Gastrocnemius medialis (tissue), 4 donors: ENCODE measurements at regions not wholly inside any gene's neighbourhood (a gene's known extent, or its start where the extent isn't known, plus 50 kb on each side); places are given as distances from the start of the nearest gene placed in this dataset.

ENCODE experiments used
- ATAC-seq, 2 donors: fragments of 150-250 bp; one replicate each; pipeline ENCODE4 v1.9.1; 2016
- DNase-seq, 2 donors: peaks; one replicate each; pipeline ENCODE4 v3.0.0-alpha.2; 2019
- H3K27ac ChIP-seq, 4 donors: fragments of 200-600 bp; sonication (generic); 1 replicate in 1 of 4; 2 replicates in 3 of 4; pipeline ENCODE4 v1.5.1; 2016 to 2018; ENCODE audit warnings: mild to moderate bottlenecking in 2 of 4, moderate library complexity in 1 of 4
- H3K27me3 ChIP-seq, 3 donors: fragments of 200-600 bp; sonication (generic) in 2 of 3; 1 replicate in 1 of 3; 2 replicates in 2 of 3; pipeline versions ENCODE4 v1.5.1 to v1.6.0; 2016 to 2019; ENCODE audit warnings: mild to moderate bottlenecking in 1 of 3, moderate library complexity in 1 of 3
- H3K36me3 ChIP-seq, 2 donors: fragments of 200-600 bp; sonication (generic) in 1 of 2; one replicate each; pipeline ENCODE4 v1.5.1; 2017 to 2018
- H3K4me1 ChIP-seq, 2 donors: fragments of 200-600 bp; sonication (generic) in 1 of 2; one replicate each; pipeline ENCODE4 v1.5.1; 2016 to 2017; ENCODE audit warnings: mild to moderate bottlenecking in 2 of 2
- H3K4me3 ChIP-seq, 4 donors: fragments of 200-600 bp; sonication (generic) in 3 of 4; 1 replicate in 1 of 4; 2 replicates in 3 of 4; pipeline ENCODE4 v1.5.1; 2016 to 2019; ENCODE audit warnings: mild to moderate bottlenecking in 2 of 4
- H3K9me3 ChIP-seq, 3 donors: fragments of 200-600 bp; sonication (generic) in 2 of 3; 1 replicate in 1 of 3; 2 replicates in 2 of 3; pipeline ENCODE4 v1.5.1; 2016 to 2019
- CTCF ChIP-seq, 5 experiments: fragments of 450-650 bp in 3 of 5; fragments of 200-600 bp in 2 of 5; sonication (generic) in 2 of 5; IDR thresholded peaks in 4 of 5; conservative IDR thresholded peaks in 1 of 5; 1 replicate in 4 of 5; 2 replicates in 1 of 5; pipeline ENCODE4 v1.5.1; 2016 to 2019; ENCODE audit warnings: antibody characterized with exemption in 5 of 5, mild to moderate bottlenecking in 3 of 5, moderate library complexity in 3 of 5
- POLR2A ChIP-seq, 2 donors: fragments of 450-650 bp; IDR thresholded peaks; one replicate each; pipeline ENCODE4 v1.6.1; 2017; ENCODE audit warnings: antibody characterized with exemption in 2 of 2, mild to moderate bottlenecking in 2 of 2, moderate library complexity in 2 of 2
- in situ Hi-C, 4 donors: fragments of 200-750 bp; cut with MboI; loops; one replicate each; pipeline versions ENCODE4 v1.15.0 to v1.8.0; 2017; ENCODE audit warnings: low sequenced_read_pairs in 4 of 4
- intact Hi-C: fragments of 100-400 bp; cut with DNase I; formaldehyde crosslinking; loops from one replicate; pipeline ENCODE4 v1.15.1; 2023; ENCODE audit warnings: low total_unique reads

DNA sequence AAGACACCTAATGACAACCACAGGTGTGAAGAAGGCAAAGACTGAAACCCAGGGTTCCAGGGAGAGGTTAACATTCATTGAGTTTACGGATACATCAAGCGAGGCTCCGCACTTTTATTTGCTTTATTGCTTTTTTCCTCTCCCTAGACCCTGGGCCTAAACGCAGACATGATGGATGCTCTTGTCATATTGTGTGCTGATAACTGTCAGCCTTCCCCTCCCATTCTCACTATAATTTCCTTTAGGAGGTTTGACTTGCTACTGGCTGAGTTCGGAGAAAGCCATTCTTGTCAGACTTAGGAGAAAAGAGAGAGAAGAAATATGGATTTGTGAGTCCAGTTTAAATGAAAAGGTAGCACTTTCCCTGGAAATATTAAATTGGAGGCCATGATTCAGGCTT is 471.6 kb downstream of the DNAH5 start:
- Histone ChIP-seq H3K27ac (no peak overlapping the region), H3K9me3 (no peaks in the 10 kb centered on the region), H3K27me3 (no peaks in the 10 kb centered on the region), H3K4me3 (no peak overlapping the region), H3K36me3 (no peaks in the 10 kb centered on the region), H3K4me1 (no peaks in the 10 kb centered on the region)
- no peak for ATAC-seq
- DNase-seq, result no peak
- intact Hi-C loops (no loop called here), in situ Hi-C loops (no loop called here)
- TF ChIP-seq CTCF (IDR thresholded peaks at IDR 0.05 in 4 of 5, conservative IDR thresholded peaks at IDR 0.05 in 1 of 5) (no peak), POLR2A (IDR thresholded peaks at IDR 0.05) (no peak)

DNA sequence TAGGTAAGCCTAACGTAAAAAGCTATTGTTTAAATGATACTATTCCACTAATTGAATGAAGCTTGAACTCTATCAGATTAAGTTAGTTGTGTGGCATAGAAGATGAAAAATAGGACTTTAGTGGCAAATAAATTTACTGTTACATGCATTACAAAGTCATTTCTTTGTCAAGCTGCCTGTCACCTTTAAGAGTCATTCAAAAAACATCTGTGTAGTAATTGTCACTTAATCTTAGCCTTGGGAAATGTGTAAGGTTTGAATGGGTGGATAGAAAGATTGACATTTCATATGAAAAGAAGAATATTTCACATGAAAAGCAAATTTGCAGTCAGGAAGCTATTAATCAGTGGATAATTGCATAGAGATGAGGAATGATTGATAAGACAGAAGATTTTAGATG is 473.5 kb downstream of the DNAH5 start:
- Histone ChIP-seq H3K27me3 (no peaks in the 10 kb centered on the region), H3K4me1 (no peaks in the 10 kb centered on the region), H3K9me3 (no peaks in the 10 kb centered on the region), H3K4me3 (no peak overlapping the region), H3K36me3 (no peaks in the 10 kb centered on the region), H3K27ac (no peak overlapping the region)
- in situ Hi-C loops (no loop called here), intact Hi-C loops (no loop called here)
- TF ChIP-seq POLR2A (IDR thresholded peaks at IDR 0.05) (no peak), CTCF (IDR thresholded peaks at IDR 0.05 in 4 of 5, conservative IDR thresholded peaks at IDR 0.05 in 1 of 5) (no peak)
- ATAC-seq (no peak), DNase-seq (no peak)

GRCh38 chr5:13470263-13470662 is 474.2 kb downstream of the DNAH5 start:
- TF ChIP-seq CTCF (IDR thresholded peaks at IDR 0.05 in 4 of 5, conservative IDR thresholded peaks at IDR 0.05 in 1 of 5), result no peak
- intact Hi-C loops, result no loop called here
- Histone ChIP-seq H3K27me3 (no peaks in the 10 kb centered on the region), H3K36me3 (no peaks in the 10 kb centered on the region), H3K4me3 (no peak overlapping the region), H3K9me3 (no peaks in the 10 kb centered on the region), H3K27ac (no peak overlapping the region), H3K4me1 (no peaks in the 10 kb centered on the region)
- no peak for DNase-seq
- in situ Hi-C loops, result no loop called here
- no peak for ATAC-seq

DNA sequence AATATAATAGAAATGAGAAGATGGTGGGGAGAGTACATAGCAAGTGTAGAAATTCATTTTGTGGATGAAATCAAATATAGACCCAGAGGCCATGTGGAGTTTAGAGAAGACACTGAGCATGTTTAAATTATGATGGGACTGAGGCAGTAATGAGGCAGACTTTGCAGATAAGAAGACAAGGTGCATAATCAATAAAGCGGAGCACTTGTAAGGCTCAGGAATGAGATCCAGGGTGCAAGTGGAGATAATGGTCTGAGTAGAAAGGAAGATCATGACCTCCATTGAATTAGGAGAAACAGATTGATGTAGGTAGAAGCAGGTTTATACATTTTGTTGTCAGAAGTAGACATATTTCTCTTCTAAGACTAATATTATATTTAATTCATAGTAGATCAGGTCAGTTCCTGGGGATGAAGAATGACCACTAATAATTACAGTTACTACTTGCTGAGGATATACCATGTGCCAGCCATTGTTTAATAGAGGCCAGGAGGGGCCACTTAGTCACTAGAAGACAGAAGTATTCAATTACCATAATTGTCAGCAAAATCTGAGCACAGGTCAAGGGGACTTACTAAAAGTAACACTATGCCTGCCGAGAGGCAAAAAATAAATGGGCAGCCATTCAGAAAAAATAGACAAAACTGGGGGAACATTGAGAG is 479.8 kb downstream of the DNAH5 start:
- H3K27ac ChIP-seq, result no peak overlapping the region
- no peak for DNase-seq
- no peak for TF ChIP-seq CTCF (IDR thresholded peaks at IDR 0.05 in 4 of 5, conservative IDR thresholded peaks at IDR 0.05 in 1 of 5)
- no peak for TF ChIP-seq POLR2A (IDR thresholded peaks at IDR 0.05)
- no peak overlapping the region for H3K4me3 ChIP-seq
- in situ Hi-C loops, result no loop called here
- ATAC-seq, result no peak
- H3K9me3 ChIP-seq, result no peaks in the 10 kb centered on the region
- H3K36me3 ChIP-seq, result no peaks in the 10 kb centered on the region
- no peaks in the 10 kb centered on the region for H3K4me1 ChIP-seq
- no peaks in the 10 kb centered on the region for H3K27me3 ChIP-seq
- intact Hi-C loops, result no loop called here

DNA sequence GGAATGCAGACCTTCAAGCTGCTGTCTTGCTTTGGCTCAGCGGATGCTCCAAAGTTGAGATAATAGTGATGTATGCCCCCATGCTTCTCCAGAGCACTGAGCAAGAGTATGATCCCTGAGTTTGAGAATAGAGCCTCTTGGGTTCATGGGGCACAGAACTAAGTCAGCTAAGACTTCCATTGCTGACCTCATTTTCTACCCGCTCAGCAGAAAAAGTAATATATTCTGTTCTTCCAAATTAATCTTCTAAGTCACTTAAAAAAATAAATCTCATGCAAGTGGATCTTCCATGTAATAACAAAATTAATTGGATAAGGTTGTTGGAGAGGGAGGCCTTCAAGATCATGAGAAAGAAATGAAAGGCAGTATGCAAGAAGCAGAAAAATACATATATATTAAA is 483.9 kb downstream of the DNAH5 start:
- DNase-seq, result no peak
- no peaks in the 10 kb centered on the region for H3K36me3 ChIP-seq
- ATAC-seq, result no peak
- H3K4me1 ChIP-seq, result no peaks in the 10 kb centered on the region
- no peaks in the 10 kb centered on the region for H3K9me3 ChIP-seq
- H3K4me3 ChIP-seq, result no peak overlapping the region
- no peak for TF ChIP-seq CTCF (IDR thresholded peaks at IDR 0.05 in 4 of 5, conservative IDR thresholded peaks at IDR 0.05 in 1 of 5)
- no peak overlapping the region for H3K27ac ChIP-seq
- intact Hi-C loops, result no loop called here
- in situ Hi-C loops, result no loop called here
- no peaks in the 10 kb centered on the region for H3K27me3 ChIP-seq
